IPS DF 6.9 (cell line): ENCODE measurements at regions not wholly inside any gene's neighbourhood (a gene's known extent, or its start where the extent isn't known, plus 50 kb on each side); places are given as distances from the start of the nearest gene placed in this dataset.

Experiments used
- DNase-seq: peaks from one replicate; pipeline ENCODE4 v3.0.0-alpha.2; 2013; ENCODE audit warnings: low read depth, low spot score
- H3K27ac ChIP-seq: one replicate; pipeline ENCODE4 v1.5.1; 2013; ENCODE audit warnings: low read length, control low read depth
- H3K27me3 ChIP-seq: 2 replicates; pipeline ENCODE4 v1.6.1; 2013; ENCODE audit warnings: mild to moderate bottlenecking, low read length; ENCODE audit not compliant: control insufficient read depth, insufficient read depth
- H3K36me3 ChIP-seq: 2 replicates; pipeline ENCODE4 v1.6.1; 2013; ENCODE audit warnings: low read length; ENCODE audit not compliant: control insufficient read depth, insufficient read depth
- H3K4me1 ChIP-seq: 2 replicates; pipeline ENCODE4 v1.6.1; 2013; ENCODE audit warnings: low read length; ENCODE audit not compliant: control insufficient read depth, insufficient read depth
- H3K4me3 ChIP-seq: 2 replicates; pipeline ENCODE4 v1.5.1; 2013; ENCODE audit warnings: mild to moderate bottlenecking, low read length
- H3K9me3 ChIP-seq: 2 replicates; pipeline ENCODE4 v1.6.1; 2013; ENCODE audit warnings: low read length, inconsistent platforms; ENCODE audit not compliant: control insufficient read depth, insufficient read depth
- WGBS: extraction: QIAGEN DNeasy Blood & Tissue Kit; methylation state at CpG from one replicate; pipeline ENCODE4 v1.1.7; 2013; ENCODE audit warnings: mixed read lengths, missing lambda C conversion rate; ENCODE audit not compliant: insufficient read length, insufficient coverage; 5-methylcytosine and 5-hydroxymethylcytosine counted together

GRCh38 chr1:198105185-198105584, 51.6 kb upstream of the NEK7 start:
- no peak overlapping the region for H3K27ac ChIP-seq
- H3K36me3 ChIP-seq, result no peaks in the 10 kb centered on the region
- H3K27me3 ChIP-seq, result no peaks in the 10 kb centered on the region
- no CpG with 5 or more reads among the region's 1 CpG for WGBS
- no peak overlapping the region for H3K4me3 ChIP-seq
- H3K4me1 ChIP-seq, result no peaks in the 10 kb centered on the region
- H3K9me3 ChIP-seq, result no peaks in the 10 kb centered on the region
- no peak for DNase-seq

GRCh38 chr1:198106011-198106410, 50.8 kb upstream of the NEK7 start:
- no peaks in the 10 kb centered on the region for H3K9me3 ChIP-seq
- no peak overlapping the region for H3K27ac ChIP-seq
- H3K4me3 ChIP-seq, result no peak overlapping the region
- no peaks in the 10 kb centered on the region for H3K4me1 ChIP-seq
- DNase-seq, result no peak
- no peaks in the 10 kb centered on the region for H3K36me3 ChIP-seq
- H3K27me3 ChIP-seq, result no peaks in the 10 kb centered on the region
